NCI-H2107 (cell line): ENCODE measurements at regions not wholly inside any gene's neighbourhood (a gene's known extent, or its start where the extent isn't known, plus 50 kb on each side); places are given as distances from the start of the nearest gene placed in this dataset.
"Not testable (repeated sequence)": the region's sequence is repeated elsewhere in the genome, so short reads cannot be mapped to it uniquely, and the experiment has no call there.

Experiments
- DNase-seq: peaks from one replicate; lab custom pipeline; 2025; lab: John Stamatoyannopoulos, UW

GRCh38 chr2:195537811-195538210 lies 119.2 kb upstream of the SLC39A10 start:
- no peak for DNase-seq

- no peak for DNase-seq
These were observed 120.1 kb upstream of the SLC39A10 start for GRCh38 chr2:195536906-195537305.

GRCh38 chr2:195535911-195536522 lies 121.0 kb upstream of the SLC39A10 start:
- no peak for DNase-seq

GRCh38 chr2:195534971-195535370 lies 122.1 kb upstream of the SLC39A10 start:
- no peak for DNase-seq

- DNase-seq, result no peak
These were observed 123.0 kb upstream of the SLC39A10 start for GRCh38 chr2:195533771-195534642.

- no peak for DNase-seq
These were observed 124.3 kb upstream of the SLC39A10 start for GRCh38 chr2:195532628-195533271.

GRCh38 chr2:195532255-195532627 lies 124.8 kb upstream of the SLC39A10 start:
- no peak for DNase-seq

GRCh38 chr2:195531754-195532153 lies 125.3 kb upstream of the SLC39A10 start:
- DNase-seq, result no peak

- DNase-seq, result not testable (repeated sequence)
These were observed 133.8 kb upstream of the SLC39A10 start for GRCh38 chr2:195523242-195523641.

- no peak for DNase-seq
These were observed 135.4 kb upstream of the SLC39A10 start for GRCh38 chr2:195521589-195521988.

- no peak for DNase-seq
These were observed 136.3 kb upstream of the SLC39A10 start for GRCh38 chr2:195520671-195521155.

- no peak for DNase-seq
These were observed 141.5 kb upstream of the SLC39A10 start for GRCh38 chr2:195515551-195515950.

- no peak for DNase-seq
These were observed 142.7 kb upstream of the SLC39A10 start for GRCh38 chr2:195514365-195514764.

- DNase-seq, result no peak
These were observed 143.9 kb upstream of the SLC39A10 start for GRCh38 chr2:195513119-195513518.

- no peak for DNase-seq
These were observed 147.5 kb upstream of the SLC39A10 start for GRCh38 chr2:195509551-195509950.

GRCh38 chr2:195508139-195508455 lies 148.9 kb upstream of the SLC39A10 start:
- no peak for DNase-seq

- DNase-seq, result no peak
These were observed 149.4 kb upstream of the SLC39A10 start for GRCh38 chr2:195507447-195508138.

- DNase-seq, result no peak
These were observed 151.3 kb upstream of the SLC39A10 start for GRCh38 chr2:195505701-195506100.

GRCh38 chr2:195503208-195503607 lies 153.8 kb upstream of the SLC39A10 start:
- DNase-seq, result no peak

- DNase-seq, result no peak
These were observed 155.3 kb upstream of the SLC39A10 start for GRCh38 chr2:195501746-195502145.

- DNase-seq, result no peak
These were observed 156.1 kb upstream of the SLC39A10 start for GRCh38 chr2:195500879-195501278.

GRCh38 chr2:195498839-195499490 lies 158.1 kb upstream of the SLC39A10 start:
- no peak for DNase-seq
